RPMI7951 (cell line): ENCODE measurements at regions not wholly inside any gene's neighbourhood (a gene's known extent, or its start where the extent isn't known, plus 50 kb on each side); places are given as distances from the start of the nearest gene placed in this dataset.
"Not testable (repeated sequence)": the region's sequence is repeated elsewhere in the genome, so short reads cannot be mapped to it uniquely, and the experiment has no call there.

Experiments
- DNase-seq: peaks from one replicate; pipeline ENCODE4 v3.0.0-alpha.2; 2012; ENCODE audit warnings: low read depth

GRCh38 chr9:90449213-90449925, 193.3 kb downstream of the DIRAS2 start:
- DNase-seq: no peak

GRCh38 chr9:90451804-90452203, 190.8 kb downstream of the DIRAS2 start:
- no peak for DNase-seq

DNA sequence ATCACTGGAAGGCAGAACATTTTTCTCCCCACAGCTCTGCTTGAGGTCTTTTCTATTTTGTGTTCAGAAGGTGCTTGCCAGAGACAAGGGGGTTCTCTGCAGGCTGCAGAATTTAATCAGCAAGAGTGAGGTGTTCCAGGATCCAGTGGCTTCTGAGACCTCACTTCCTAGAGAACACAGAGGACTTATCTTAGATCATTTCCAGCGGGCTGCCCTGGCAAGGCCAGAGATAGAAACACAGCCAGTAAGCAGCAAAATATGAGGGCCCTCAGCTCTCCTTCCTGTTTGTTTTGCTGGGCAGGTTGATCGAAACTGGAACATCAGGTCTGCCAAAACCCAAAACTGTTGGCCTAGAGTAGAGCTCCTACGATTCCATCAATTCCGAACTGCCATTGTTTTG, 187.3 kb downstream of the DIRAS2 start:
- DNase-seq: no peak

DNA sequence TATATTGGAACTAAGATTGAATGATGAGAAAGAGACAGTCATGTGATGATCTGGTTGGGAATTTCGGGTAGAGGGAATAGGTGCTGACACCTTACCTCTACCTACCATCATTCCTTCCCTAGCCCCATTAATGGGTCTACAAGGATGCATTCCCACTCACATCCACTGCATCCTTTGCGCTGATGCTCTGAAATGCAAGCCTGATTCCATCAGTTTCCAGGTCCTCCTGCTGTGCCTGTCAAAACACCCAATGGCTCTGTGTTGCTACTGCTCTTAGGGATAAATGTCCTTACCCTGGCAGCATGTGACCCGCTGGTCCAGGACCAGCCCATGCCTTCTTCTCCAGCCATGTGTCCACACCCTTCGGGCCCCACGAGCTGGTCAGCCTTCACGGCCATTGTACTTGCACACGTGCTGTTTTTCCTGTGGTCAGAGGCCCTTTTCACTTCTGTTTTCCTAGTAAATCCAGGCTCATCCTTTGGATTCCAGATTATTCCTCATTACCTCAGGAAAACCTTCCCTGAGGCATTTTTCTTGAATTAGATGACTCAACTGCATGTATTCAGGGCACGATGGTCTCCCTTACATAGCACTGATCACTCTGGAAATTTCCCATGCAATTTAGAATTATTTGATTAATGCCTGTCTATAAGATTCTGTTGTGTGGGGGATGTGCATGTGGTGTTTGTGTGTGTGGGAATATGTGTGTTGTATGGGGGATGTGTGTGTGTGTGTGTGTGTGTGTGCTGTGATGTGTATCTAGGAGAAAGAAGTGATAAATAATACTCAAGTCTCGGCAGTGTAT, 185.0 kb downstream of the DIRAS2 start:
- peak; percentile 11 for DNase-seq

DNA sequence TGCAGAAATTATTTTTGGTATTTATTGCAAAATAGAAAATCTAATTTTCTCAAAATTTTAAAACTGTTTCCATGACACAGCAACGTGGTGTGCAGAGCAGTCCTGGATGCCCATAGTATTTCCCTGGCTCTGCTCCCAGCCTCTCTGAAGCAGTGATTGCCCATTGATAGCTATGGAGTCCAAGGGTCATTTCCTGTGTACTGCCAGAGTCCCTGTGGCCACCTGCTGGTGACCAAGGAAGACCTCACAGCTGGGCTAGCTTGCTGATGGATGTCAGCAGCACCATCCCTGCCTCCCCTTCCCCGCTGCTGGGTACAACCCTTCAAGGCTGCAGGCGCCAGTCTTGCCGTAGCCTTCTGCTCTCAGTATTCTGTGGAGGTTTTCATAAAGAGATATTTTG, 184.1 kb downstream of the DIRAS2 start:
- no peak for DNase-seq

DNA sequence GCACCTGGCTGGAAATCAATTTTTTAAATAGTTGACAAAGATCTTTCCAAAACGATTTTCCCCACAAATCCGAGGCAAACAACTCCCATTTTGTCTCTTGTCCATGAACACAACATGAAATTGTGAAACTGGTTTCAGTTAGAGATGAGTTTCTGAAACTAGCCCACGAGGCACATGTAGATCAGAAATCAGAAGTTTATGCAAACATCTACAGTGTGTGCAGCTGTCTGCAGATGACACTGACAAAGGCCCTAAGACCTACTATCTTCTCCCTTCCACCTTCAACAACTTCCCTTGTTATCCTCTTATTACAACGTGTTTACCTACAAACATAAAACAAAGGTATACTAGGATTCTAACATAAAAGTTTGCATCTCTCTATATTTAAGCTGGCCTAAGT, 183.3 kb downstream of the DIRAS2 start:
- DNase-seq: no peak

GRCh38 chr9:90460220-90460619, 182.4 kb downstream of the DIRAS2 start:
- no peak for DNase-seq

DNA sequence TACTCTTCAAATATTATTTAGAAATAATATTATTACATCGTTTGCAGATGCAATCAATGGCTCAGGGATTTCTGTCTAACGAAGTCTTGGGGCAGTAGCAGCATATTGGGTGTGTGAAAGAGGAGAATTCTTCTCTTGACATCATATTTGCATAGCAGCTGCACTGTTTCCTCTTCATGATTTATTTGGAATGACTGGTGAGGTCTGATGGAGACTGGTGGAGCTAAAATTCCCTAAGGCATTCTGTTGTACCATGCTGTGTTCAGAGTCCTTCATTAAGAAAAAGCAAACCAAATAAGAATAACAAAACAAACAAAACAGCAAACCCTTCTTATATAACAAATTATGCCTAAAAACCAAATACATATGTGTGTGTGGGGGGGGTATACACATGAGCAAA, 177.6 kb downstream of the DIRAS2 start:
- DNase-seq: no peak

DNA sequence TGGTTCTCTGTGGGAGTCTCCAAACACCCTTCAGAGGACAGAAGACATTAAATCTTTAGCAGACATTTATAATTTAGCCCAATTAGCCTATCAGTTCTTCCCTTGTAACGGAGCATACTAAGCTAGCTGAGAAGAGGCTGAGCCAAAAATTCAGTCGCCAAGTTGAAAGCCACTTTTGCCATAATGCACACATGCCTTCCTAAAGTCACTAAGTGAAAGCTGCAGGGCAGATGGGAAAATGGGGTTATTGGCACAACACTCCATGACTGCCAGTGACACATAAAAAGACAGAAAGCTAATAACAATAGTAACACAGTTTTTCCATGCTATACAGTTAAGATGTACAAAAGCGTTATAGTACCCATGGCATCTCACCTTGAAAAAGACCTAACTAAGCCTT, 176.2 kb downstream of the DIRAS2 start:
- DNase-seq: no peak

DNA sequence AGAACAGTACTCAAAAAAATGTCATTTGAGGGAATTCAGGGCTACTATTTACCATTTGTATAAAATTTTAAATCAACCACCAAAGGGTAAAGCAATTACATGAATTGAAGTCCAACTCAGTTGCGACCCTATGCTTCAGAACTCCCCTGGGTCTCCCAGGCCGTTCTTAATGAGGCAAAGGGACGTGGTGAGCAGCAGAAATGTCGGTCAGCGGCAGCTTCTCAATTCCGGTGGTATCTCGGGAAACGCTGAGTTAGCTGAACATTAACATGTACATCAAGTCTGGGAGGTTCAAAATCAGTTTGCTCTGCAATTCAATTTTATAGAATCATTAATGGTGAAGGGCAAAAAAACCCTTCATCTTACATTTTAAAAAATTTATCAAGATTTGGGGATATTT, 173.2 kb downstream of the DIRAS2 start:
- DNase-seq: no peak

DNA sequence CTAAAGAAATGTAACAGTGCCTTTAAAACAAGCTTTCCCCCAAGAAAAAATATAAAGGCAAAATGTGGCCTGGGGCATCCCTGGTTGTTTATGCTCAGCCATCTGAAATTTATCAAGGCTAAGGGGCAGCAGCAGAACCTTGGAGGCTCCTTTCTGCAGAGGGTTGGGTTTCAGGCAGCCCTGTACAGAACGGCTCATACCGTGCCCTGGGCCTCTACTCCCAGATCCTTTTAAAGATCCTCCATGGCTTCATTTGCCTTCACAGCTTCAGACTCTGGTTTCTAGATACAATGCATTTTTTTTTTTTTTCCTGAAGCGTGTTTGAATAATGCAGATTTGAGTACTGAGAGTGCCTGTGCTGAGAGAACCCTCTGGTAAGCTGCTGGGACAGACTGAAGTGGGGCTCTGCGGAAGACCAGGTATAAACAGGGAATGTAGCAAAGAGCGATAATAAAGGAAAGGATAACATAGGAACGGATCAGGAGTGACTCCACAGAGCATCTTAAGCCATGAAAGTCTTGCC, 172.7 kb downstream of the DIRAS2 start:
- no peak for DNase-seq

GRCh38 chr9:90476058-90476457, 166.6 kb downstream of the DIRAS2 start:
- DNase-seq: no peak

GRCh38 chr9:90477535-90477934, 165.1 kb downstream of the DIRAS2 start:
- DNase-seq: no peak

- no peak for DNase-seq
Measured at GRCh38 chr9:90478821-90479220, 163.8 kb downstream of the DIRAS2 start.

DNA sequence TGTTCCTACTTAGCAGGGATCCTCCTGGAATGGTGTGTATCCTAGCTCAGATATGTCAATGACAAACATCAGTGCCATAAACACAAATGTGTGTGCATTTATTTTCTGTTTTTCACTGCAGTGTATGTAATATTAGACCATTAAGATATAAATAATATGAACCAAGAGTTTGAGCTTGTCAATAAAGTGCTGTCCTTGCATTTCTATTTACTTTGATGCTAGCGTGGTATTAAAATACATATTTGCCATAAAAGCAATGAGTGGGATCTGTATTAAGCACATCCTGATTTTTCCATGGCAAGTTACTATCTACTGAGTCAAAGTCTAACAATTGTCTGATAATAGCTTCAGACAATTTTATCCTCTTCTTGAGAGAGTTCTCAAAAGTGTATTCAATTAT, 157.6 kb downstream of the DIRAS2 start:
- no peak for DNase-seq

DNA sequence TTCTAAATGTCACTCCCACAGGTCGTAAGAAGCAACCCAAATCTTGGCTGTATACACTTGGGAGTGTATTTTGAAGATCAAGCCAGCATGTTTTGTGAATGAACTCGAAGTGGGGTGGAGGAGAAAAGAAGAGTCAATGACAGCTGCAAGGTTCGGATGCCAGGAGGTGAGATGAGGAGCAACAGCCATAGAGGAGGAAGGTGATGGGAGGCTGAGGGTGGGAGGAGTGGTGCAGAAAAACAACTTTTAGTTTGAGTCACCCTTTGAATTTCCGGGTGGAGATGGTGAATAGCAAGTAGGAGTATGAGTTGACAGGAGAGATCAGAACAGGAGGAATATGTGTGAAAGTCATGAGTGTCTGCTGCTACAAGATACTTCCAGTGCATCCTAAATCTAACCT, 153.6 kb downstream of the DIRAS2 start:
- no peak for DNase-seq

DNA sequence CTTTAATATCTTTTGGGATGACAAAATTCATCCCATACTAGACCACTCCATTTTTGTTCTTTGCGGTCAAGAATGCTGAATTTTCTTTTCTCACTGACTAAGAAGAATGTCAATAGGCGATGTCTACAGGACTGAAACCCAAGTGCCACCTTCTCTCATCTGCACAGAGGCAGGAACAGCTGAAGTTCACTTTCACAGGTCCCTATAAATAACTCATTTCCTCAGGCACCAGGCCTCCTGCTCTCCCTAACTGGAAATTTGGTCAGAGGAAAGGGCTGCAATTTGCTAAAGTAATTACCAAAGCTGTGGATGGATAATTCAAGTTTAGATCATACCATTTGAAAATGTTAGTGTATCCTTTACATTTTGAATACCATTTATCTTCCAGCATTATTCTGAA, 142.9 kb downstream of the DIRAS2 start:
- DNase-seq: no peak

GRCh38 chr9:90502134-90502533, 140.5 kb downstream of the DIRAS2 start:
- no peak for DNase-seq

DNA sequence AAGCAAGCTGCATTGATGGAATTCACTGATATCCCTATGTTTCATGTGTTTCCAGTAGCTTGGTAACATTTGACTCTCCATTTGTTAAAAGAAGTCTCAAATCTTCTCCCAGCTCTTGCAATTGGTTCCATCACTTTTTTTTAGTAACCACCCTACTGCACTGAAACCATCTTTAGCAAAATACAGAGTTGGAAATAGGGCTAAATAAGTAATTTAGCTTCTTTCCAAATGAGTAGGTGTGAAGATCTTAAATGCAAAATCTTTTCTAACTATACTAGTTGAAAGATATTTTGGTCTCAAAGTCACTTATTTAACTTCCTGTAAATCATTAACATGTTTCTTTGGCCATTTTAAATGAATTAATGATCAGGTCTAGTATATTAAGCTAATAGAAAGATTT, 138.1 kb downstream of the DIRAS2 start:
- DNase-seq: no peak

- DNase-seq: no peak
Measured at GRCh38 chr9:90505695-90506094, 136.9 kb downstream of the DIRAS2 start.

GRCh38 chr9:90506402-90506801, 136.2 kb downstream of the DIRAS2 start:
- DNase-seq: not testable (repeated sequence)

GRCh38 chr9:90507621-90508020, 135.0 kb downstream of the DIRAS2 start:
- DNase-seq: no peak

GRCh38 chr9:90508940-90509339, 133.7 kb downstream of the DIRAS2 start:
- DNase-seq: peak; percentile 47
